Right renal cortex interstitium (tissue), 3 donors: ENCODE measurements at regions not wholly inside any gene's neighbourhood (a gene's known extent, or its start where the extent isn't known, plus 50 kb on each side); places are given as distances from the start of the nearest gene placed in this dataset.

Experiments
- DNase-seq, 3 donors: peaks; one replicate each; pipeline ENCODE4 v3.0.0-alpha.2; 2013; ENCODE audit warnings: low read depth in 3 of 3, low spot score in 2 of 3

- no peak for DNase-seq
Measured at GRCh38 chr16:65940711-65941110, 425.8 kb upstream of the CDH5 start.

GRCh38 chr16:65938083-65938482 is 428.4 kb upstream of the CDH5 start:
- DNase-seq = no peak

- DNase-seq = no peak
Measured at GRCh38 chr16:65937455-65937854, 429.0 kb upstream of the CDH5 start.

DNA sequence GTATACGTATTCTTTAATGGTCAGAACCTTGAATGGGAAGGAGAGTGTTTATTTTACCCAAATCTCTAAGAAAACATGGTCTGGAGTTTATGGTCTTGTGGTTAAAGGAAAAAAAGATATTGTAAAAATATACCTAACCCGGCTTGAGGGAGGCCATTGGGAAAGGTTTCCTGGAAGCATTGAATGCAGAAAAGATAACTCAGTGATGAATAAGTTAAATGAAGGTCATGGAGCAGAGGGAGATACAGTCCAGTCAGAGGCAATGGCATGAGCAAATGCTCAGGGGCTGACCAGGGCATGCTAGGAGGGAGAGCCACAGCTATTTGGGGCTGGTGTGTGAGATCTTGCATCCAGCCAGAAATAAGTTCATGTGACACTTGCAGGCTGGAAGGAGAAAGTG is 430.4 kb upstream of the CDH5 start:
- DNase-seq = no peak

GRCh38 chr16:65934443-65934842 is 432.0 kb upstream of the CDH5 start:
- DNase-seq = no peak

DNA sequence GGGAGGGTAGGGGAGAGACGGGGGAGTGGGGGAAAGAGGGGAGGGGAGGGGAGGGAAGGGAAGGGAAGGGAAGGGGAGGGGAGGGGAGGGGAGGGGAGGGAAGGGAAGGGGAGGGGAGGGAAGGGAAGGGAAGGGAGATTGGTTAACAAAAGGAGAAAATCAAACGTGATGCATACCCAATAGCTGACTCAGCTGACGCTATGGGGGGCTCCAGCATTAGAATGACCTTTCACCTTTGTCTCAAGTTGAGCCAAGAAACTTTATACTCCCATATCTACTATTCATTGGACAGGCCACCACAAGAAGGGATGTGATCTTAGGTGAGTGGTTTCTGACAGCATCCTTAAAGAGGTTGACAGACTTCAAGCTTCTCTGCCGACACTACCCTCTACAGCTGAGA is 432.8 kb upstream of the CDH5 start:
- DNase-seq = no peak

DNA sequence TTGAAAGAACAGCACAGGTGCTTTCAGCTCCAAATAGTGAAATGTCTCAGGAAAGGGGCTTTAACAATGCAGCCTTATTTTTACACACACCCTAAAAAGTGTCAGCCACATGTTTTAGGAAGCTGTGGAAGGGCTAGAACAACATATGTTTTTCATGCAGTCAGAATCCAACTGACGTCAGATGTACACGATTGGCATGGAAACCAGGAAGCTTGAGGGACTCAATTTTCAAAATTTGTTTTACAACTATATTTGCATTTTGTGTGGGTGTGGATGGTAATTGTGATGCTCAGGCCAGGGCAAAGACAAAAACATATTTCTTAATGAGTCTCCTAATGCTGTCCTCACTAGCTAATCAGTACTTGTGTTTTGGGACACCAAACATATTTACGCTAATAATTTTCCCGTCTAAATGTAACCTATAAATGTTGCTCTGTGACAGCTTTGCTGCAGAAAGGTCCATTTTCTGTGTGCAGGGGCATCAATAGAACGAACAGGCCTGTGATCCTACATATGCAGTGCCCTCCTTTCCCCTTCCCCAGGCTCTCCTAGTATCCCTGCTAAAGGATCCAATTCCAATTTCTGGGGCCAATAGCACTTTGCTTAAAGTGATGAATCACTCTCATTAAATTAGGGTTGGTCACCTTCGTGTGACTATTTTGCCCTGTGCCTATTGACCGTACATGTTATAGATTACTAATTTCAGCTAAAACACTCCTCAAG is 434.0 kb upstream of the CDH5 start:
- no peak for DNase-seq

- no peak for DNase-seq
Measured at GRCh38 chr16:65922923-65923322, 443.6 kb upstream of the CDH5 start.

GRCh38 chr16:65919986-65920376 is 446.5 kb upstream of the CDH5 start:
- no peak for DNase-seq

GRCh38 chr16:65919145-65919985 is 447.1 kb upstream of the CDH5 start:
- DNase-seq = no peak

GRCh38 chr16:65917466-65917865 is 449.0 kb upstream of the CDH5 start:
- DNase-seq = no peak

GRCh38 chr16:65916995-65917394 is 449.5 kb upstream of the CDH5 start:
- DNase-seq = no peak

DNA sequence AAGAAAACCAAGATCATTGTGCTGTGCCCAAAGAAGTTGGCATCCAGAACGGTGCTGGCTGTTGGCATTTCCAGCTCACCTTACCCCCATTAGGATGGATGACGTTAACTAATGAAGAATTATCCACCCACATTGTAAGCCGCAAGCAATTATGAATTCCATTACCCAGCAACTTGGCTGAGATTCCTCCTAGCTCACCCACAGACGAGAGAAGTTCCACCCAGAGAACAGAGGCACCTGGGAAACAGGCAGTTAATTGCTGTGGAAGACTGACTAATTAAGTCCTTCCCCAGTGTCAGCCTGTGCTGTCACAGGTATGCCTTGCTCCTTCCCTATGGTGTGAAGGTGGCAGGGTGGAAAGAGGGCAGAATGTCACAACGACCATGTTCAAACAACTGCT is 456.2 kb upstream of the CDH5 start:
- DNase-seq = no peak

- DNase-seq = no peak
Measured at GRCh38 chr16:65909310-65910050, 457.0 kb upstream of the CDH5 start.

DNA sequence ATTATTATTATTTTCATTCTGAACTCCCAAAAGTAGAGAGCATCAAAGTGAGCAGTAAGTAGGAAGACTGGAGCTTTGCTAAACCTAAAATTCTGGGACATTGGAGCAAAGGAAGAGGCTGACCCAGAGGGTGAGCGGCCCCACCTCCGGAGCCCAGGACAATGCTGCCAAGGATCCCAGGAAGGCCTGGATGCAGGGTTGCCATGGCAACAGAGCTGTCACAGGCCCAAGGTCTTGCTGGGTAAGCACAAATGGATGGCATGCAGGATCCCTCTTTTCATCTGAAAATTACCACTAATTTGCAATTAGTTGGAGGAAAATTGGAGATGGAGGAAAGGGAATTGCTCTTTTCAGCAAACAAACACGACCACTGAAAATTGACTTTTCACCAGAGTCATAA is 457.9 kb upstream of the CDH5 start:
- no peak for DNase-seq

DNA sequence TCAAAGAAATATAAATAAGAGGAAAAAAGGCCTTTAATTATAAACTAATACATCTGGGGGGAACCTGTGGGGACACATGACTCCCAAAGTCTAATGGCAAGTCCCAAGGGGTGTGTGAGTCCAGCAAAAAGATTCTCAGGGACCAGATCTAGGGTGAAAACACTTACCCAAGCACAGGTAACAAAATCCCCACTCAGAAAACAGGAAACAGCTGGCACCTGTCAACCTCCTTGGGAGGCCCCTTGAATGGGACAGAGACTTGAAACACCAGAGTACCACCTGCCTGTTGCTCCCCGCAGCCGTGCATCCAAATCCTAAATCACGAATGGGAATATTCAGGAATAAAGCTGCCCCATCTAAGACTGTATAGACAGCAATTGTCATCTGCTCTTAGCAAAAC is 461.2 kb upstream of the CDH5 start:
- DNase-seq = no peak

DNA sequence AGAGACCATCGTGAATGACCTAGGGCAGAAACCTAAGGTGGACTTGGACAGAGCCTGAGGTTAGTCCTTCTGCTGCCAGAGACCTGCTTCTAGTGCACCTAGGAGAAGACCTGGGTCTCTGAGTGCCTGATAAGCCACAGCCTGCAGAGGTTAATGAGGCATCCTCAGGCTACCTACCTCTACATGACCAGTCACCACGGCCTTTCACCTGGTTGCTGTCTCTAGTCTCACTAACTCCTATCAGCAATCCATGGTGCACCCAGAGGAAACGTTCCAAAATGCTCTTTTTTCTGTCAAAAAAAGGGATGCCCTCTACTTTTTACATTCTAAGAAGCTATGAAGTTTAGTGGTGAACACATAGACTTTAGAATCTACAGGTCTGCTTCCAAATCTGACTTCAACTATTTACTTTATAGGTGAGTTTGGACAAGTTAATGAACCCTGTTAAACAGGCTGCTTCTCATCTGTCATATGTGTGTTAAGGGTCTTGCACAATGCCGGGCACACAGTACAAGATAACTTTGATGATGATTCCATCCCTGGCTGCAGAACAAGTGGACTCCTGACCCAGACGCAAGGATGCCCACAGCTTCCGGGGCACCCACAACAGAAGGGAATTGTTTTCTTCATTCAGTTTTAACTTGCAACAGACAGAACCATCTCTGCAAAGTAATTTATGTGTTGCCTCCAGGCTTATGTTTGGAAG is 469.9 kb upstream of the CDH5 start:
- no peak for DNase-seq

DNA sequence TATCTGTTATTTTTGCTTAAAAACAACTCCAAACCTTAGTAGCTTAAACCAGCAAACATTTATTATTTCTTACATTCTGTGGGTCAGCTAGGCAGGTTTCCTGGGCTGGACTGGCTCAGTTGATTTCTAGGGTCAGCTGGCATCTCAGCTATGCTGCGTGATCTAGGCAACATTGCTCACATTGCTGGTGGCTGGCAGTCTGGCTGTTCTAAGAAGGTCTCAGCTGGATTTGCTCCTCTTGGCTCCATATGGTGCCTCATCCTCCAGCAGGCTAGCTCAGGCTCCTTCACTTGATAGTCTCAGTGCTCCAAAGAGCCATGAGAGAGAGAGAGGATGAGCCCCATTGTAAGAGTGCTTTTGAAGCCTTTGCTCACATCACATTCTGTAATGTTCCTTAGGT is 470.6 kb upstream of the CDH5 start:
- no peak for DNase-seq

DNA sequence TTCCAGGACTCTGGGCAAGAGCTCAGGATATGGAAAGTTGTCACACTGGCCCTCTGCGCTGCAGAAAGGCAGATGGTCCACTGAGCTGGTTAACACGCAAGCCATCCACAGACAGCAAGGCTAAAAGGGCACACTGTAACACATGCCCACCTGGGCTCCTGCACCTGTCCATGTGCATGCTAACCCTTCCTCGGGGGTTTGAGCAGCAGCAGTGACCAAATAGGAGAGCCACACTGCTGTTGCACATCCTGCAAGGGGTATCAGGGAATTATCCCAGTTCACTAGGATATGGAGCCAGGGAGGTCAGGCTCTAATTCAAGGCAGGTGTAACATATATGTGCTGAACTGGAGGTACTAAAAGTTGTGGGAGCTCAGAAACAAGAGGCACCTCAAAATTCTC is 471.0 kb upstream of the CDH5 start:
- DNase-seq = no peak

GRCh38 chr16:65890203-65890602 is 476.3 kb upstream of the CDH5 start:
- no peak for DNase-seq

- DNase-seq = peak in 2 of 3 donors; percentile 25 to 30
Measured at GRCh38 chr16:65889533-65889966, 476.9 kb upstream of the CDH5 start.
